ENCODE measurements at regions not wholly inside any gene's neighbourhood (a gene's known extent, or its start where the extent isn't known, plus 50 kb on each side); places are given as distances from the start of the nearest gene placed in this dataset.

- no peak for TF ChIP-seq CTCF (IDR thresholded peaks at IDR 0.05)
- TF ChIP-seq POLR2A (IDR thresholded peaks at IDR 0.05) = no peak
- no peak for TF ChIP-seq EP300 (IDR thresholded peaks at IDR 0.05)
Observed at GRCh38 chr6:40326714-40327421, 260.3 kb downstream of the LRFN2 start.
